ENCODE measurements at regions not wholly inside any gene's neighbourhood (a gene's known extent, or its start where the extent isn't known, plus 50 kb on each side); places are given as distances from the start of the nearest gene placed in this dataset.

GRCh38 chr1:42043811-42044210 lies 109.4 kb upstream of the GUCA2B start:
- no peak overlapping the region for H3K4me3 ChIP-seq (replicated peaks; ENCODE audit: insufficient read depth, low read length)
- H3K27ac ChIP-seq (replicated peaks) = no peak overlapping the region
- TF ChIP-seq POLR2AphosphoS5 (IDR thresholded peaks at IDR 0.05; ENCODE audit: low read depth) = no peak
- DNase-seq (ENCODE audit: low read depth in 1 of 2, low spot score in 1 of 2) = no peak
- no peaks in the 10 kb centered on the region for H3K27me3 ChIP-seq (ENCODE audit: insufficient read depth, poor library complexity, severe bottlenecking)

DNA sequence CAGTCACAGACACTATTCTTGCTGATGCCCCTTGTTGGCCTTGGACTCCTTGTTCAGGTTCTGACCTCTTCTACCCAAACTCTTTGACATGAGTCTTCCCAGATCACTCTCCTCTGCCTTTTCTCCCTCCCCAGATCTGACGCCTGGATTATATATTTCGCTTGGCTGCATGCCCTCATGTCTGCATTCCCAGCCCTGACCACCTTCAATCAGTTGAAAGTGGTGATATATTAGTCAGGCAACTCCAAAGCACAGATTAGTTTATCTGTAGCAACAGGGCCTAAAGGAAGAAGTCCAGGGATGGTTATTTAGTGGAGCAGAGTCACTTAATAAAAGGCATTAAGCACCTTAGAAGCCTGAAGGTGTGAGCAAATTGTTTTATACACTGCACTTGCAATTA lies 110.0 kb upstream of the GUCA2B start:
- DNase-seq (ENCODE audit: low read depth in 1 of 2, low spot score in 1 of 2) = no peak
- H3K4me3 ChIP-seq (replicated peaks; ENCODE audit: insufficient read depth, low read length) = no peak overlapping the region
- H3K27ac ChIP-seq (replicated peaks) = no peak overlapping the region
- no peaks in the 10 kb centered on the region for H3K27me3 ChIP-seq (ENCODE audit: insufficient read depth, poor library complexity, severe bottlenecking)
- no peak for TF ChIP-seq GABPA (IDR thresholded peaks at IDR 0.05; ENCODE audit: low read depth)
- no peak for TF ChIP-seq CTCF (IDR thresholded peaks at IDR 0.05; ENCODE audit: insufficient read depth, low read length)
- TF ChIP-seq, protein P1, sequence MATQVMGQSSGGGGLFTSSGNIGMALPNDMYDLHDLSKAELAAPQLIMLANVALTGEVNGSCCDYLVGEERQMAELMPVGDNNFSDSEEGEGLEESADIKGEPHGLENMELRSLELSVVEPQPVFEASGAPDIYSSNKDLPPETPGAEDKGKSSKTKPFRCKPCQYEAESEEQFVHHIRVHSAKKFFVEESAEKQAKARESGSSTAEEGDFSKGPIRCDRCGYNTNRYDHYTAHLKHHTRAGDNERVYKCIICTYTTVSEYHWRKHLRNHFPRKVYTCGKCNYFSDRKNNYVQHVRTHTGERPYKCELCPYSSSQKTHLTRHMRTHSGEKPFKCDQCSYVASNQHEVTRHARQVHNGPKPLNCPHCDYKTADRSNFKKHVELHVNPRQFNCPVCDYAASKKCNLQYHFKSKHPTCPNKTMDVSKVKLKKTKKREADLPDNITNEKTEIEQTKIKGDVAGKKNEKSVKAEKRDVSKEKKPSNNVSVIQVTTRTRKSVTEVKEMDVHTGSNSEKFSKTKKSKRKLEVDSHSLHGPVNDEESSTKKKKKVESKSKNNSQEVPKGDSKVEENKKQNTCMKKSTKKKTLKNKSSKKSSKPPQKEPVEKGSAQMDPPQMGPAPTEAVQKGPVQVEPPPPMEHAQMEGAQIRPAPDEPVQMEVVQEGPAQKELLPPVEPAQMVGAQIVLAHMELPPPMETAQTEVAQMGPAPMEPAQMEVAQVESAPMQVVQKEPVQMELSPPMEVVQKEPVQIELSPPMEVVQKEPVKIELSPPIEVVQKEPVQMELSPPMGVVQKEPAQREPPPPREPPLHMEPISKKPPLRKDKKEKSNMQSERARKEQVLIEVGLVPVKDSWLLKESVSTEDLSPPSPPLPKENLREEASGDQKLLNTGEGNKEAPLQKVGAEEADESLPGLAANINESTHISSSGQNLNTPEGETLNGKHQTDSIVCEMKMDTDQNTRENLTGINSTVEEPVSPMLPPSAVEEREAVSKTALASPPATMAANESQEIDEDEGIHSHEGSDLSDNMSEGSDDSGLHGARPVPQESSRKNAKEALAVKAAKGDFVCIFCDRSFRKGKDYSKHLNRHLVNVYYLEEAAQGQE (IDR thresholded peaks at IDR 0.05; ENCODE audit: insufficient replicate concordance, low read depth) = no peak
- no peak for TF ChIP-seq POLR2AphosphoS5 (IDR thresholded peaks at IDR 0.05; ENCODE audit: low read depth)
- no peak for TF ChIP-seq SPI1 (IDR thresholded peaks at IDR 0.05; ENCODE audit: borderline replicate concordance, low read depth)

DNA sequence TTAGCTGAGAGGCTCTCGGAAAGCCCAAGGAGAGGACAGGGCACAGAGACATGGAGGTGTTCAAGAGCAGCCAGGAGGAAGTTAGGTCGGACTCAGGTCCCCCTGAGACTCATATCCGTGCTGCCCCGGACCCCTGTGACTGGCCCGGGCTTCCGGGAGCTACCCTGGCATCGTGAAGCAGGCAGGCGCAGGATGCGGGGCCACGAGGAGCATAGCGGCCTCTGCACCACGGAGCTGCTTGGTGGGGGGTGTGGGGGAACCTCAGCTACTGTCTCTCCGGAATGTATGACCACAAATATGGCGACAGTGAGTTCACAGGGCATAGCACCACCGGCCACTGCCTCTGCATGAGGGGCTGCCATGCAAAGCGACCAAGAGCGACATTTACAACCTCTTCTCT lies 112.2 kb upstream of the GUCA2B start:
- Histone ChIP-seq H3K27ac (replicated peaks) (no peak overlapping the region), H3K27me3 (ENCODE audit: insufficient read depth, poor library complexity, severe bottlenecking) (no peaks in the 10 kb centered on the region), H3K4me3 (replicated peaks; ENCODE audit: insufficient read depth, low read length) (no peak overlapping the region)
- DNase-seq (ENCODE audit: low read depth in 1 of 2, low spot score in 1 of 2) = no peak
- TF ChIP-seq, protein P1 (IDR thresholded peaks at IDR 0.05; ENCODE audit: insufficient replicate concordance, low read depth) = no peak
- TF ChIP-seq SPI1 (IDR thresholded peaks at IDR 0.05; ENCODE audit: borderline replicate concordance, low read depth) (no peak), POLR2AphosphoS5 (IDR thresholded peaks at IDR 0.05; ENCODE audit: low read depth) (no peak), GABPA (IDR thresholded peaks at IDR 0.05; ENCODE audit: low read depth) (no peak), CTCF (IDR thresholded peaks at IDR 0.05; ENCODE audit: insufficient read depth, low read length) (no peak)

- Histone ChIP-seq H3K27ac (replicated peaks) (no peak overlapping the region), H3K4me3 (replicated peaks; ENCODE audit: insufficient read depth, low read length) (no peak overlapping the region), H3K27me3 (ENCODE audit: insufficient read depth, poor library complexity, severe bottlenecking) (no peaks in the 10 kb centered on the region)
- no peak for DNase-seq (ENCODE audit: low read depth in 1 of 2, low spot score in 1 of 2)
- TF ChIP-seq POLR2AphosphoS5 (IDR thresholded peaks at IDR 0.05; ENCODE audit: low read depth) (no peak), CTCF (IDR thresholded peaks at IDR 0.05; ENCODE audit: insufficient read depth, low read length) (no peak), GABPA (IDR thresholded peaks at IDR 0.05; ENCODE audit: low read depth) (no peak), SPI1 (IDR thresholded peaks at IDR 0.05; ENCODE audit: borderline replicate concordance, low read depth) (no peak)
- TF ChIP-seq, protein P1 (IDR thresholded peaks at IDR 0.05; ENCODE audit: insufficient replicate concordance, low read depth) = no peak
These were observed 113.1 kb upstream of the GUCA2B start for GRCh38 chr1:42040159-42040558.

Data from HL-60 (cell line).